ENCODE measurements at regions not wholly inside any gene's neighbourhood (a gene's known extent, or its start where the extent isn't known, plus 50 kb on each side); places are given as distances from the start of the nearest gene placed in this dataset.

DNA sequence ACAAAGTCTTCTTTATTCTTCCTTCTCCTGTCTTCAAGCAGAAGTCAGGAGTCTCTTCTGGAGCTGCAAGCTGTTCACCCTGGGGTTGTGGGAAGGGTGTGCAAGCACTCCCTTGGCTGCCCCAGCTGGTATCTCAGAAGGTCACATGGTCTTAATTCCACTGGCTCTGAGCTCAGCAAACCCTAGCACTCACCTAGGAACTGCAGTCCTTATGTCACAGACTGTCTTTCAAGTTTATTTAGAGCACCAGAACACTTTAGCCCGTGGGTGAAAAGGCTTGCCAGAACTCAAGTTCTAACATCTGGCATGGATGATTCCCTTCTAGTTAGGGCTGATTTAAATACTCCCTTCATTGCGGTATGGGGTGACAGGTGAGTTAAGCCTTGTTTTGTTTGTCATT lies 379.0 kb downstream of the CCER1 start:
- CTCF ChIA-PET, result no interaction called here
- TF ChIP-seq, protein P1, sequence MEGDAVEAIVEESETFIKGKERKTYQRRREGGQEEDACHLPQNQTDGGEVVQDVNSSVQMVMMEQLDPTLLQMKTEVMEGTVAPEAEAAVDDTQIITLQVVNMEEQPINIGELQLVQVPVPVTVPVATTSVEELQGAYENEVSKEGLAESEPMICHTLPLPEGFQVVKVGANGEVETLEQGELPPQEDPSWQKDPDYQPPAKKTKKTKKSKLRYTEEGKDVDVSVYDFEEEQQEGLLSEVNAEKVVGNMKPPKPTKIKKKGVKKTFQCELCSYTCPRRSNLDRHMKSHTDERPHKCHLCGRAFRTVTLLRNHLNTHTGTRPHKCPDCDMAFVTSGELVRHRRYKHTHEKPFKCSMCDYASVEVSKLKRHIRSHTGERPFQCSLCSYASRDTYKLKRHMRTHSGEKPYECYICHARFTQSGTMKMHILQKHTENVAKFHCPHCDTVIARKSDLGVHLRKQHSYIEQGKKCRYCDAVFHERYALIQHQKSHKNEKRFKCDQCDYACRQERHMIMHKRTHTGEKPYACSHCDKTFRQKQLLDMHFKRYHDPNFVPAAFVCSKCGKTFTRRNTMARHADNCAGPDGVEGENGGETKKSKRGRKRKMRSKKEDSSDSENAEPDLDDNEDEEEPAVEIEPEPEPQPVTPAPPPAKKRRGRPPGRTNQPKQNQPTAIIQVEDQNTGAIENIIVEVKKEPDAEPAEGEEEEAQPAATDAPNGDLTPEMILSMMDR (IDR thresholded peaks at IDR 0.05; ENCODE audit: control extremely low read depth, extremely low read depth, low read depth, missing control alignments), result no peak
- DNase-seq (ENCODE audit: extremely low spot score), result no peak
- POLR2A ChIA-PET, result no interaction called here

DNA sequence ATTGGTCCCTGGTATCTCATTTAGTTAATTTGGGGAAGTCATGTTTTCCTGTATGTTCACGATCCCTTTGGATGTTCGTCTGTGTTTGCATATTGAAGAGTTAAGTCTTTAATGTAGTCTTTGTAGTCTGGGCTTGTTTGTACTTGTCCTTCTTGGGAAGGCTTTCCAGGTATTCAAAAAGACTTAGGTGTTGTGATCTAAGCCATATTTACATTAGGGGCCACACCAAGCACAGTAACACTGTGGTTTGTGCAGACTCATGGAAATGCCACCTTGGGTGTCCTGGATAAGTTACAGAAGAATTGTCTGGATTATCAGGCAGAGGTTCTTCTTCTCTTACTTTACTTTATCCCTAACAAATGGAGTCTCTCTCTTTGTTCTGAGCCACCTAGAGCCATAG lies 380.3 kb downstream of the CCER1 start:
- no peak for DNase-seq (ENCODE audit: extremely low spot score)
- CTCF ChIA-PET, result no interaction called here
- POLR2A ChIA-PET, result no interaction called here
- TF ChIP-seq, protein P1 (IDR thresholded peaks at IDR 0.05; ENCODE audit: control extremely low read depth, extremely low read depth, low read depth, missing control alignments), result no peak

DNA sequence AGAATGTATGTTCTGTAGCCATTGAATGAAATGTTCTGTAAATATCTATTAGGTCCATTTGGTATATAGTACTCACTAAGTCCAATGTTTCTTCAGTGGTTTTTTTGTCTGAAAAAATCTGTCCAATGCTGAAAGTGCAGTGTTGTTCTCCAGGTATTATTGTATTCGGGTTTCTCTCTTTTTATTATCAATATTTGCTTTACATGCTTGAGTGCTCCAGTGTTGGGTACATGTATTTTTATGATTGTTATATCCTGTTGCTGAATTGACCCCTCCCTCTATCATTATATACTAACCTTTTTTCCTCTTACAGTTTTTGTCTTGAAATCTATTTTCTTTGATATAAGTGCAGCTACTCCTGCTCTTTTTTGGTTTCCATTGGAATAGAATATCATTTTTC lies 382.2 kb downstream of the CCER1 start:
- no peak for DNase-seq (ENCODE audit: extremely low spot score)
- CTCF ChIA-PET, result no interaction called here
- TF ChIP-seq, protein P1 (IDR thresholded peaks at IDR 0.05; ENCODE audit: control extremely low read depth, extremely low read depth, low read depth, missing control alignments), result no peak
- POLR2A ChIA-PET, result no interaction called here

DNA sequence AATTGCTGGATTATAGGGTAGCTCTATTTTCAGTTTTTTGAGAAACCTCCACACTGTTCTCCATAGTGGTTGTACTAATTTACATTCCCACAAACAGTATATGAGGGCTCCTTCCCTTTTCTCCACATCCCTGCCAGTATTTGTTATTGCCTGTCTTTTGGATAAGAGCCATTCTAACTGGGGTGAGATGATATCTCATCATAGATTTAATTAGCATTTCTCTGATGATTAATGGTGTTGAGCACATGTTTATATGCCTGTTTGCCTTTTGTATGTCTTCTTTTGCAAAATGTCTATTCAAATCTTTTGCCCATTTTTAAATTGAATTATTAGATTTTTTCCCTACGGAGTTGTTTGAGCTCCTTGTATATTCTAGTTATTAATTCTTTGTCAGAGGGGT lies 385.3 kb downstream of the CCER1 start:
- ChIA-PET POLR2A (no interaction called here), CTCF (interaction anchor here (1.7 kb wide), 1 partner anchor 16 kb away, joined by 7 read pairs; no protein-coding TSS in a partner anchor)
- no peak for DNase-seq (ENCODE audit: extremely low spot score)
- TF ChIP-seq, protein P1 (IDR thresholded peaks at IDR 0.05; ENCODE audit: control extremely low read depth, extremely low read depth, low read depth, missing control alignments), result no peak

DNA sequence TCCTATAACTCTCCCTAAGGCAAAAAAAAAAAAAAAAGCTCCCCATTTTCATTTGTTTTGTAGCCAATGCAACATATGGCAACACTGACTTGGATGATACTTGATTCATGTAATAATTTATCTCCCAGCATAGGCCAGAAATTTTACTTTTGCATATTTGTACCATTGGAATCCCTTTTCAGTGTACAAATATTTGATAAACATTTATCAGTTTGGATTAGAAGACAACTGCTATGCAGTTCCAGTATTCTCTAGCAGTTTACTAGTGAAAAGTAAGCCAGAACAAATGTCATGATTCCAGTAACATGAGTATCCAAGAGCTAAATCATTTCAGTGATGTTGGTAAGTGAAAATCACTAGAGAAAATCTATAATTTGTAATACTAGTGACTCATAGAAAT lies 392.3 kb downstream of the CCER1 start:
- ChIA-PET CTCF (no interaction called here), POLR2A (no interaction called here)
- TF ChIP-seq, protein P1 (IDR thresholded peaks at IDR 0.05; ENCODE audit: control extremely low read depth, extremely low read depth, low read depth, missing control alignments), result no peak
- no peak for DNase-seq (ENCODE audit: extremely low spot score)

DNA sequence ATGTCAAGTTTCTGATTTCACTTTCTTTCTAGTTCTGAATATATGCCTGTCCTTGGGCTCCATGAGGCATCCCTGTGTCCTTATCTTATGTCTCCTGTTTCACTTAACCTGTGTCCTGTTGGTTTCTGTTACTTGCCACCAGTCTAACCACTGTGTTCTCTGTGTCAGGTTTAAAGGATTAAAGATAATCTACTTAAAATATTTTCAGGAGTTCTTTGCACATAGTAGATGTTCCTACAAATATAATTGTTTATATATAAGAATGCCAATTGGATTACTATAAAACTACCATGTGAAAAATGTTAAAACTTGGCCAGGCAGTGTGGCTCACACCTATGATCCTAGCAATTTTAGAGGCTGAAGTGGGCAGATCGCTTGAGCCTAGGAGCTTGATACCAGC lies 406.4 kb downstream of the CCER1 start:
- CTCF ChIA-PET, result no interaction called here
- TF ChIP-seq, protein P1 (IDR thresholded peaks at IDR 0.05; ENCODE audit: control extremely low read depth, extremely low read depth, low read depth, missing control alignments), result no peak
- POLR2A ChIA-PET, result no interaction called here
- no peak for DNase-seq (ENCODE audit: extremely low spot score)

DNA sequence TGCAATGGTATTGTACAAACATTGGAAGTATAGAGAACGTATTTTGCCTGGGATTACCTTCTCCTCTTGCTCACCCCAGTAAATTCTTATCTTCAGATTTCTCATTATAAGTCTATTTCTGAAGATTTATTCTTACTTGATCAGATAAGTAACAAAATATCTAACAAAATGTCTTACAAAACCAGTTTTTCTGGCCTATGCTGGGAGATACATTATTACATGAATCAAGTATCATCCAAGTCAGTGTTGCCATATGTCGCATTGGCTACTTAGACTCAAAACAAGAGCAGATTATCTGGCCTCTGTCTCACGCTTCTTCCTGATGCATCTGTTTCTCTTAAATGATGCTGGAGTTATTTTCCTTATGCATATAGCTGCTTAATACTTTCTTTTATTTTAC lies 408.5 kb downstream of the CCER1 start:
- DNase-seq (ENCODE audit: extremely low spot score), result no peak
- CTCF ChIA-PET, result no interaction called here
- TF ChIP-seq, protein P1 (IDR thresholded peaks at IDR 0.05; ENCODE audit: control extremely low read depth, extremely low read depth, low read depth, missing control alignments), result no peak
- POLR2A ChIA-PET, result no interaction called here

All from GM10248 (cell line).